Stomach (tissue), 8 donors: ENCODE measurements at regions not wholly inside any gene's neighbourhood (a gene's known extent, or its start where the extent isn't known, plus 50 kb on each side); places are given as distances from the start of the nearest gene placed in this dataset.
"Not testable (repeated sequence)": the region's sequence is repeated elsewhere in the genome, so short reads cannot be mapped to it uniquely, and the experiment has no call there.

Experiments
- DNase-seq, 2 donors: peaks; one replicate each; pipeline versions ENCODE4 v3.0.0 to v3.0.0-alpha.2; 2013 to 2019
- H3K27ac ChIP-seq, 5 donors: fragments of 200-600 bp in 4 of 5; sonication (generic) in 4 of 5; one replicate each; pipeline ENCODE4 v1.5.1; 2013 to 2019; ENCODE audit warnings: mild to moderate bottlenecking in 1 of 5, moderate library complexity in 1 of 5
- H3K27me3 ChIP-seq, 3 donors: fragments of 200-600 bp; sonication (generic); one replicate each; pipeline ENCODE4 v1.5.1; 2017 to 2019; ENCODE audit warnings: mixed run types in 1 of 3
- H3K36me3 ChIP-seq, 4 donors: fragments of 200-600 bp; sonication (generic); 1 replicate in 3 of 4; 2 replicates in 1 of 4; pipeline ENCODE4 v1.5.1; 2016 to 2019
- H3K4me1 ChIP-seq, 4 donors: fragments of 200-600 bp; sonication (generic); one replicate each; pipeline ENCODE4 v1.5.1; 2016 to 2019
- H3K4me3 ChIP-seq, 4 donors: fragments of 200-600 bp; sonication (generic) in 3 of 4; one replicate each; pipeline ENCODE4 v1.5.1; 2016 to 2019; ENCODE audit warnings: mild to moderate bottlenecking in 1 of 4
- H3K9me3 ChIP-seq, 4 donors: fragments of 200-600 bp; sonication (generic); one replicate each; pipeline ENCODE4 v1.5.1; 2016 to 2019
- CTCF ChIP-seq, 7 experiments: fragments of 450-650 bp in 4 of 7; fragments of 200-600 bp in 3 of 7; sonication (generic) in 3 of 7; IDR thresholded peaks; one replicate each; pipeline ENCODE4 v1.5.1; 2016 to 2019; ENCODE audit warnings: antibody characterized with exemption in 7 of 7, control low read depth in 2 of 7, mild to moderate bottlenecking in 1 of 7
- EP300 ChIP-seq: sonication (generic); formaldehyde crosslinking; IDR thresholded peaks from one replicate; pipeline ENCODE4 v1.6.1; 2017; ENCODE audit warnings: antibody characterized with exemption
- POLR2A ChIP-seq, 4 donors: fragments of 450-650 bp; IDR thresholded peaks; one replicate each; pipeline ENCODE4 v1.6.1; 2016; ENCODE audit warnings: antibody characterized with exemption in 4 of 4, control low read depth in 2 of 4, mild to moderate bottlenecking in 1 of 4, moderate library complexity in 1 of 4
- POLR2AphosphoS5 ChIP-seq, 3 donors: sonication (generic); formaldehyde crosslinking; IDR thresholded peaks; one replicate each; pipeline ENCODE4 v1.6.1; 2016; ENCODE audit warnings: antibody characterized with exemption in 3 of 3
- WGBS, 5 donors: extraction: QIAGEN DNeasy Blood & Tissue Kit in 3 of 5; methylation state at CpG; one replicate each; pipeline versions ENCODE4 v1.1.5 to v1.1.7; 2013 to 2018; 5-methylcytosine and 5-hydroxymethylcytosine counted together
- intact Hi-C: fragments of 100-400 bp; cut with DNase I; formaldehyde crosslinking; loops from one replicate; pipeline ENCODE4 v1.15.1; 2023; ENCODE audit warnings: low total_unique reads
- donor health status: healthy with polysubstance abuse.
- donor health status: Bipolar disorder and iron deficiency.
- donor health status: healthy.

- intact Hi-C loops = no loop called here
- Histone ChIP-seq H3K27me3 (no peaks in the 10 kb centered on the region), H3K36me3 (no peaks in the 10 kb centered on the region), H3K4me3 (no peak overlapping the region), H3K9me3 (no peaks in the 10 kb centered on the region), H3K4me1 (peaks cover 0 to 9% (median 0%) of the 10 kb centered on the region in 4 donors), H3K27ac (no peak overlapping the region)
- WGBS, 5 donors = 69 to 89% (median 73%) methylated on average over 7 of the region's 7 CpGs
- TF ChIP-seq POLR2AphosphoS5 (IDR thresholded peaks at IDR 0.05) (no peak), POLR2A (IDR thresholded peaks at IDR 0.05) (no peak), EP300 (no peak), CTCF (IDR thresholded peaks at IDR 0.05) (no peak)
- DNase-seq = peak in 1 of 2 donors; percentile 36
Observed at GRCh38 chr20:53793783-53794383, 200.2 kb upstream of the ZNF217 start.

DNA sequence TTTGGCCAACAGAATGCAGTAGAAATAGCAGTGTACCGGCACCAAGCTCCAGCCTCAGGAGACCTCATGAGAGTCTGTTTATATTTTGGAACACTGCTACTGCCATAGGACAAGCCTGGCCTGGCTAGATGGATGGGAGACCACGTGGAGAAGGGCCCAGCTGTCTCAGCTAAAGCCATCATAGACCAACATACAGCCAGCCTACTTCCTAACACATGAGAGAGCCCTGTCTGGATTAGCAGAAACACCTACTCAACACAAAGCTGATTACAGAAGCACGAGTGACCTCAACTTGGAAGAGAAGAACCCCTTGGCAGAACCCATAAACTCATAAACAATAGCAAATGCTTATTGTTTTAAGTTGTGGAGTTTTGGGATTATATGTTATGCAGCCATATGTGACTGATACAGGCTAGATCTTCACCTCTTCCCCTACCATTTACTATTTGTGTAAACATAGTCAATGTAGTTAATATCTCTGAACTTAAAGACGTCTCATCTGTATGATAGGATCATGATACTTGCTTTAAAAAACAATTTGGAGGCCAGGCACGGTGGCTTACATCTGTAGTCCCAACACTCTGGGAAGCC is 199.4 kb upstream of the ZNF217 start:
- H3K9me3 ChIP-seq = no peaks in the 10 kb centered on the region
- intact Hi-C loops = no loop called here
- H3K27me3 ChIP-seq = no peaks in the 10 kb centered on the region
- peak in 1 of 2 donors; percentile 25 for DNase-seq
- 76 to 83% (median 81%) methylated on average over 5 of the region's 5 CpGs for WGBS, 5 donors
- H3K27ac ChIP-seq = no peak overlapping the region
- no peak overlapping the region for H3K4me3 ChIP-seq
- H3K4me1 ChIP-seq = peaks cover 0 to 9% (median 0%) of the 10 kb centered on the region in 4 donors
- TF ChIP-seq POLR2A (IDR thresholded peaks at IDR 0.05) (no peak), EP300 (no peak), CTCF (IDR thresholded peaks at IDR 0.05) (no peak), POLR2AphosphoS5 (IDR thresholded peaks at IDR 0.05) (no peak)
- H3K36me3 ChIP-seq = no peaks in the 10 kb centered on the region

- Histone ChIP-seq H3K4me1 (peaks cover 3 to 33% (median 16%) of the 10 kb centered on the region in 4 donors), H3K4me3 (no peak overlapping the region), H3K27me3 (no peaks in the 10 kb centered on the region), H3K36me3 (no peaks in the 10 kb centered on the region), H3K27ac (no peak overlapping the region), H3K9me3 (no peaks in the 10 kb centered on the region)
- no peak for DNase-seq
- no peak for TF ChIP-seq POLR2AphosphoS5 (IDR thresholded peaks at IDR 0.05)
- TF ChIP-seq EP300 = no peak
- no peak for TF ChIP-seq POLR2A (IDR thresholded peaks at IDR 0.05)
- 84 to 93% (median 89%) methylated on average over 10 of the region's 10 CpGs for WGBS, 5 donors
- intact Hi-C loops = no loop called here
Observed at GRCh38 chr20:53789989-53790675, 196.5 kb upstream of the ZNF217 start.

DNA sequence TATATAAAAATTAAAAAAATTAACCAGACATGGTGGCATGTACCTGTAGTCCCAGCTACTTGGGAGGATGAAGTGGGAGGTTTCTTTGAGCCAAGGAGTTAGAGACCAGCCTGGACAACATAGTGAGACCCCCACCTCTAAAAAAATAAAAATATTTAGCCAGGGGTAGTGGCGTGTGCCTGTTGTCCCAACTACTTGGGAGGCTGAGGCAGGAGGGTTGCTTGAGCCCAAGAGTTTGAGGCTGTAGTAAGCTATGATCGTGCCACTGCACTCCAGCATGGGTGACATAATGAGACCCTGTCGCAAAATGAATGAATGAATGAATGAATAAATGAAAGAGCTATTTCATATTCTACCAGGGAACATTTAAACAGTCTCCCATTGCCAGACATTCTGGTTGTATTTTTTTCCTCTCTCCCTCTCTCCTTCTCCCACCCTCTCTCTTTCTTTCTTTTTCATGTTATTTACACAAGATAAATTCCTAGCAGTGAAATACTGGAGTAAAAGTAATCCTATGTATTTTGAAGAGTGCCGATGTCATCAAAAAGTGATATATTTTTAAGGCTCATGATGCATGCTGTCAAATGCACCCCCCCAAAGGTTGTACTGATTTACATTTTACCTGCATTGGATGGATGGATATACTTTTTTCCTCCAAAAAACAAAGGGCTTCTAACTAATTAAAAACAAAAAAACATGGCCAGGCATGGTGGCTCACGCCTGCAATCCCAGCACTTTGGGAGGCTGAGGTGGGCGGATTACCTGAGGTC is 194.8 kb upstream of the ZNF217 start:
- Histone ChIP-seq H3K27me3 (no peaks in the 10 kb centered on the region), H3K4me3 (no peak overlapping the region), H3K9me3 (no peaks in the 10 kb centered on the region), H3K36me3 (no peaks in the 10 kb centered on the region), H3K27ac (no peak overlapping the region), H3K4me1 (peaks cover 3 to 33% (median 17%) of the 10 kb centered on the region in 4 donors)
- DNase-seq = no peak
- intact Hi-C loops = no loop called here
- WGBS, 5 donors = 78 to 87% (median 82%) methylated on average over 6 of the region's 6 CpGs
- TF ChIP-seq CTCF (IDR thresholded peaks at IDR 0.05) (no peak), POLR2A (IDR thresholded peaks at IDR 0.05) (no peak), POLR2AphosphoS5 (IDR thresholded peaks at IDR 0.05) (no peak), EP300 (no peak)

DNA sequence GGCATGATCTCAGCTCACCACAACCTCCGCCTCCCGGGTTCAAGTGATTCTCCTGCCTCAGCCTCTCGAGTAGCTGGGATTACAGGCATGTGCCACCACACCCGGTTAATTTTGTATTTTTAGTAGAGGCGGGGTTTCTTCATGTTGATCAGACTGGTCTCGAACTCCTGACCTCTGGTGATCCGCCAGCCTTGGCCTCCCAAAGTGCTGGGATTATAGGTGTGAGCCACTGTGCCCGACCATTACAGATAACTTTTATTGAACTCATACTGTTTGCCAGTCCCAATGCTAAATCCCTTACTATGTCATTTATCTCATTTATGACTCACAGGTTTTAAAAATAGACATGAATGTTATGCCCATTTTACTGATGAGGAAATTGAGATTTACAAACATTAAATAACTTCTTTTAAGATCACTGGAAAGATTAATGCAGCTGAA is 193.9 kb upstream of the ZNF217 start:
- Histone ChIP-seq H3K4me1 (peaks cover 3 to 33% (median 17%) of the 10 kb centered on the region in 4 donors), H3K27ac (peak overlapping the region; percentile 48 to 81 (median 72))
- H3K27me3 ChIP-seq, H3K4me3 ChIP-seq, intact Hi-C loops, H3K9me3 ChIP-seq, H3K36me3 ChIP-seq, DNase-seq: not testable (repeated sequence)
- 27 to 79% (median 38%) methylated on average over 8 of the region's 8 CpGs for WGBS, 5 donors
